ENCODE measurements at regions not wholly inside any gene's neighbourhood (a gene's known extent, or its start where the extent isn't known, plus 50 kb on each side); places are given as distances from the start of the nearest gene placed in this dataset.
"Not testable (repeated sequence)": the region's sequence is repeated elsewhere in the genome, so short reads cannot be mapped to it uniquely, and the experiment has no call there.

DNA sequence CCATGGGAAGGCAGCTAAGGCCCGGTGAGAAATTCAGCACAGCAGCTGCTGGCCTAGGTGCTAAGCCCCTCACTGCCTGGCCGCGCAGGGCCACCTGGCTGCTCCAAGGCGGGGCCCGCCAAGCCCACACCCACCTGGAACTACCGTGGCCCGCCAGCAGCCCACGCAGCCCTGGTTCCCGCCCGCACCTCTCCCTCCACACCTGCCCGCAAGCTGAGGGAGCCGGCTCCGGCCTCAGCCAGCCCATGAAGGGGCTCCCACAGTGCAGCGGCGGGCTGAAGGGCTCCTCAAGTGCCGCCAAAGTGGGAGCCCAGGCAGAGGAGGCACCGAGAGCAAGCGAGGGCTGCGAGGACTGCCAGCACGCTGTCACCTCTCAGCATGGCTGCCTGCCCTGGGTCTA, 146.9 kb upstream of the APOOL start:
- DNase-seq (ENCODE audit: low read depth in 4 of 4, low spot score in 3 of 4) = not testable (repeated sequence)

DNA sequence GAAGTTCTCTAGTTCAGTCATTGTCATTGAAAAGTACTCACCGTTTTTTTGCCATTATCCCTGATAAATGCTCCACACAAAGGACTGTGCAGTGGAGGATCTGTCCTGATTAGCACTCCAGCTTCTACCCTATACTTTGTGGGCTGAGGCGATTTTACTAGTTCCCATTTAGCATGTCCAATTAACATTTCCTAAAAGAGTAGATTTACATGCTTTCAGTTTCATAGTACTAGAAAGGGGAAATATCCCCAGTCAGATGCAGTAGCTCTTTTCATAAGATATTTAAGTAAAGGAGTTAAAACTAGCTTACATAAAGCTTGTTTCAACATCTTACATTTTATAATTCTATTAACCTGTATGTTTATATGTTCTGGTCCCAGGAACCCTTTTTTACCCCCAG, 144.9 kb upstream of the APOOL start:
- not testable (repeated sequence) for DNase-seq (ENCODE audit: low read depth in 4 of 4, low spot score in 3 of 4)

DNA sequence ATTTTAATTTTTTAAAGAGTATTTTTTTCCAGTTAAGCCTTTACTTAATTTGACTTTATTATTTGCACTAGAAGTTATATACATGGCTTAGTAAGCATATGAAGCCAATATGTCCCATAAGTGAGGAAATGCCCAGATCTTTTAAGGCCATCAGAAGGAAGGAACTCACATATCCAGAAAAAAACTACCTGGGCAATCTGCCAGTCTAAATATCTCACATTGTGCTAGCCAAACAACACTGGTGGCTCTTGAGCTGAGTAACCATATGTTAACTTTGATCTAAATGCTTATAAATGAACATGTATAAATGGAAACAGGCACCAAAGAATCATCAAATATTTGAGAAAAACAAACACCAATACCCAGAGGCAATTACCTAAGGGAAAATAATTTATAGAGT, 138.6 kb upstream of the APOOL start:
- no peak for DNase-seq (ENCODE audit: low read depth in 4 of 4, low spot score in 3 of 4)

DNA sequence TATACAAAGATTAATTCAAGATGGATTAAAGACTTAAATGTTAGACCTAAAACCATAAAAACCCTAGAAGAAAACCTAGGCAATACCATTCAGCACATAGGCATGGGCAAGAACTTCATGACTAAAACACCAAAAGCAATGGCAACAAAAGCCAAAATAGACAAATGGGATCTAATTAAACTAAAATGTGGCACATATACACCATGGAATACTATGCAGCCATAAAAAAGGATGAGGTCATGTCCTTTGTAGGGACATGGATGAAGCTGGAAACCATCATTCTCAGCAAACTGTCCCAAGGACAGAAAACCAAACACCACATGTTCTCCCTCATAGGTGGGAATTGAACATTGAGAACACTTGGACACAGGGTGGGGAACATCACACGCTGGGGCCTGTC, 133.4 kb upstream of the APOOL start:
- not testable (repeated sequence) for DNase-seq (ENCODE audit: low read depth in 4 of 4, low spot score in 3 of 4)

DNA sequence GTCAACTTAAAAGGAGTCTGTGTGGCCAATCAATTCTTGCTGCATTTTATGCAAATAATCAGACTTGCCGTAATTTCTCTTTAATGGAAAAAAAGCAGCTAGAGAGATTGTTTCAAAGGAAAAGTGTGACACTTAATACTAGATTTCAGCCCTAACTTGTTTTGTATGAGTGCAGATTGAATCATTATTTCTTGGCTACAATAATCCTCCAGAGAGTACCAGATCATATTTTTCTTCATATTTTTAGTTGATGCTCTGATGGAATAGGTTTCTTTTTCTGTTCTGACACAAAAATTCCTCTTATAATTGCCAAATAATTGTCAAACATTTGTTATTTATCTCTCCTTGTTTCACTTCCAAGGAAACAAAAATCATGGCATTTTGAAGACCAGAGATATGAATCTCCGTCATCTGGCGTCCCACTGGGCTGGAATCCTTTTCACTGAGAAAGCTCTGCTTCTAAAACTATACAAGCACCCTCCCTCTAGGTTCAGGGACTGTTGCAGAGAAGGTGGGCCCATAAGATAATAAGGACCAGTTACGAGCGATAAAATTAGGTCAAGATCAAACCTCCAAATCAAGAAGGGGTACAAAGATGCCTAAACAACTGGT, 131.4 kb upstream of the APOOL start:
- not testable (repeated sequence) for DNase-seq (ENCODE audit: low read depth in 4 of 4, low spot score in 3 of 4)

DNA sequence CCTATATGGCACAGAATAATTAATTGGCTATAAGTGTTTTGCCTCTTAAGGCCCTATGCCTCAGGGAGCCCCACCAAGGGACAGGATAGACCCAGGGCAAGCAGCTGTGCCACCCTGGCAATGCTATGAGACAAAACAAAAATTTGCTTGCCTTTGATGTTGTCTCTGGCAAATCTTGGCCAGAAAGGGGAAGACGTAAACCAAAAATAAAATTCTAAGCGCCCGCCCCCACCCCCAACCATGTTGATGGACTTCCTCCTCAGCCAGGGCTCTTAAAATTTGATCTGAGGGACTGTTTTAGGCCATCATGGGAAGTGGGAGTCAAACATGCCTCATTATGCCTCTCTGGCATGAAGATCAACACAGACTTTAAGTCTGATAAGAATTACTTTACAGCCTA, 130.5 kb upstream of the APOOL start:
- DNase-seq (ENCODE audit: low read depth in 4 of 4, low spot score in 3 of 4) = no peak

DNA sequence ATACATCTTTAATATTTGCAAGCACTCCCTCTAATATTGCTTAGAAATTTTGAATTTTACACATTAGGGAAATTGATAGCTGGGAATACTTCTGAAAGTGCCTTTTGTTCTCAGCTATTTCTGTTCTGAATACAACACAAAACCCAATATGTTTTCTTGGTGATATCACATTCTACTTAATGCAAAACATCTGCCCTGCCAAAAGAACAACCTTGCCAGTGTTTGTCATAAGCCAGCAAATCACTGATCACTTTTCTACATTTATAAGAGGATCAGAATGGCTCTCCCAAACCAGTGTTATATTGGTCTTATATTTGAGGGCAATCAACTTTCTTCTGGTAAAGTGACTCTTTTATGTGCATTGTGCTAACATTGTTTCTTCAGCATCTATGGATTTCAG, 126.8 kb upstream of the APOOL start:
- DNase-seq (ENCODE audit: low read depth in 4 of 4, low spot score in 3 of 4) = no peak

DNA sequence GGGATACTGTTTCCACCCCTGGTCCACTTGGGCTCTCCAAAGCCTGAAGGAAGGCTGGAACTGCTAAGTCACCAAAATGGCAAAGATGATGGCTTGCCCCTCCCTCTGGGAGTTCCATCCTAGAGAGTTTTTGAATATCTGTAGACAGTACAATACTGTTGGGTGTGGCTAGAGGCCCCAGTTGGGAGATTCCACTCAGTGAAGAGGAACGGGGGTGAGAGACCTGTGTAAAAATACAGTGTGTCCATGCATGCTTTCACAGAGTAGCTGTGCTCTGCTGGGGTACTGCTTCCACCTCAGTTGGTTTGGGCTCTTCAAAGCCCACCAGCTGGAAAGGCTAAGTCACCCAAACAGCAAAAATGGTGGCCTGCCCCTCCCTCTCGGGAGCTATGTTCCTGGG, 109.8 kb upstream of the APOOL start:
- DNase-seq (ENCODE audit: low read depth in 4 of 4, low spot score in 3 of 4) = no peak

DNA sequence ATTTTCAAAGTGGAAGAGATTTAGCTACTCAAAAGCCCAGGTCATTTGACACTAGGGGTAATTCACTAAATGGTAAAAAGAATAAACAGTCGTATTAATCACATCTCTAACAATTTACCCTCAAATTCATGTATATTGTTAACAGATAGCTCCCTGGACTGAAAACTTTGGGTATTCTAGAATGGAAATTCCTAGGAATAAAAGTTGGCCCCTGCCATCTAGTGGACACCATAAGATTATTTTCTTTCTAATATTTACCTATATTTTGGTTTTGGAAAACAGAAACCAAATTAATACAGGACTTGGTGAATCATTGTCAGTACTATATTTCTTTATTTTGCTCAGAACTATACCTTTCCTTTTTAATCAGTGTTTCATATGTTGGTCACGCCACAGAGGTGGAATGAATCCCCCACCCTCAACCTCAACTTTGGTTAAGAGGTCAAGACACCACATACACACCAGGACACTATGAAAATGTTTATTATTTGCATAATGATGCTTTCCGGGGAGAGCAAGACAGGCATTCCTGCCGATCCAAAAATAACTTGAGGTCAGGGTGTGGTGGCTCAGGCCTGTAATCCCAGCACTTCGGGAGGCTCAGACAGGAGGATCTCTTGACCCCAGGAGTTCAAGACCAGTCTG, 96.2 kb upstream of the APOOL start:
- no peak for DNase-seq (ENCODE audit: low read depth in 4 of 4, low spot score in 3 of 4)

DNA sequence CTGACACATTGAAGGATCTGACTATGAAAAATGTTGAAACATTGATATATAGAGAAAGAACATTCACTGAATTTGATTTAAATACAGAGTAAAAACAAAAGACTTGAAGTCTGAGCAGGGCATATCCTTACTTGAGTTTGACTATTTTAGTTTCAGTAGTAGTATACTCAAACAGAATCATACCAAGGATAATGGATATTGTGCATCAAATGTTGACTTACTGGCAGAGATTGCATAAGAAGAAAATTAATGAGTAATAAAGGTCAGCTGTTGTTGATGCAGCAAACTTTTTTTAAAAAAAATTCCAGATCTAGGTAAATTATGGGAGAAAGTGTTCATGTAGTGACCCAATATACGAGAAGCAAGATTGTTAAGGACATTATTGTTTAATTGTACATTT, 94.5 kb upstream of the APOOL start:
- no peak for DNase-seq (ENCODE audit: low read depth in 4 of 4, low spot score in 3 of 4)

DNA sequence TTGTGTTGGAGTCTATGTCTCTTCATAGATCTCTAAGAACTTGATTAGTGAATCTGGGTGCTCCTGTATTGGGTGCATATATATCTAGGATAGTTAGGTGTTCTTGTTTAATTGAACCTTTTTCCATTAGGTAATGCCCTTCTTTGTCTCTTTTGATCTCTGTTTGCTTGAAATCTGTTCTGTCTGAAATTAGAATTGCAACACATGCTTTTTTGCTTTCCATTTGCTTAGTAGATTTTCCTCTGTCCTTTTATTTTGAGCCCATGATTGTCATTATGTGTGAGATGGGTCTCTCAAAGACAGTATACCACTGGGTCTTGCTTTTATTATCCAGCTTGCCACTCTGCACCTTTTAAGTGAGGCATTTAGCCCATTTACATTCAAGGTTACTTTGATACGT, 79.1 kb upstream of the APOOL start:
- no peak for DNase-seq (ENCODE audit: low read depth in 4 of 4, low spot score in 3 of 4)

DNA sequence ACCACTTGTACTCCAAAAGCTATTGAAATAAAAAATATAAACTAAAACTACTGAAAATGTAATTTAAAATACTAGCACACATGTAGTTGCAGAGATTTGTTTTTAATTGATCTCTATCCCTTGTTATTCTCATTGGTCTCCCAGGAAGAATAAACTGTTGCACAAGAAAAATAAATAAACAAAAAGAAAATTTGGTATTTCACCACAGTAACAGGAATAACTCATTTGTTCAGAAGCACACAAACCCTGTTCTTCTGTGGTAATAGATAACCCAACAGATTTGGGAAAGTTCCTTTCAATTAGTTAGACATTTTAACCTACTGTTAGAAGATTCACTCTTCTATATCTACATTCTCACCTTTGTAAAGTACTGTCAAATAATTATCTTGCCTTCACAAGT, 70.9 kb upstream of the APOOL start:
- DNase-seq (ENCODE audit: low read depth in 4 of 4, low spot score in 3 of 4) = no peak

DNA sequence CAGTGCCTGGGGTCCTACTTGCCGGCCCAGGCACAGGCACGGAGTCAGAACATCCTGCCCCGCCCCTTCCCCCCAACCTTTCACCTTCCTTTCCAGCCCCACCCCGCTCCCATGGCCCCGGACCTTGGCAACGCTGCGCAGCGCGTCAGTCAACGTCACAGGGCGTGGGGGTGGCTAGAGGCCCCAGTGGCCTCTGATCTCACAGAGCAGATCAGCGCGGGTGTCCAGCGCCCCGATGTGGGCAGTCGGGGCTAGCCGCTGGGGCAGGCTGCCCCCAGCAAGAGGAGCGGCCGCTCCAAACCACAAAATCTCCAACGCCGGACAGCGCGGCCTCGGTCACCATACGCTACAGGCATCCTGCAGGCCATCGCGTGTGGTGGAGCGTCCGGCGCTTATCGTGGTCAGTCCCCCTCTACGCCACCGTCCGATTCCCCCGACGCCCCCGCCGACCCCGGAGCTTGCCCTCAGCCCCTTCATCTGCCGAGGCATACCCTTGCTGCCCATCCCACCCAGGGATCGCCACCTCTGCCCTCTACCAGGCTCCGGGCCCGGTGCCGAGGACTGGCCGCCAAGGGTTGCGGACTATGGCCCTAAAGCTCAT, 69.6 kb upstream of the APOOL start:
- no peak for DNase-seq (ENCODE audit: low read depth in 4 of 4, low spot score in 3 of 4)

Data from left renal pelvis (tissue), 4 donors.